GM18870 (cell line): ENCODE measurements at regions not wholly inside any gene's neighbourhood (a gene's known extent, or its start where the extent isn't known, plus 50 kb on each side); places are given as distances from the start of the nearest gene placed in this dataset.
"Not testable (repeated sequence)": the region's sequence is repeated elsewhere in the genome, so short reads cannot be mapped to it uniquely, and the experiment has no call there.

Source experiments
- ATAC-seq: cut with Tn5 transposase; IDR thresholded peaks from one replicate; pipeline ENCODE4 v1.9.1; 2021; ENCODE audit warnings: moderate library complexity; ENCODE audit not compliant: unreplicated experiment

DNA sequence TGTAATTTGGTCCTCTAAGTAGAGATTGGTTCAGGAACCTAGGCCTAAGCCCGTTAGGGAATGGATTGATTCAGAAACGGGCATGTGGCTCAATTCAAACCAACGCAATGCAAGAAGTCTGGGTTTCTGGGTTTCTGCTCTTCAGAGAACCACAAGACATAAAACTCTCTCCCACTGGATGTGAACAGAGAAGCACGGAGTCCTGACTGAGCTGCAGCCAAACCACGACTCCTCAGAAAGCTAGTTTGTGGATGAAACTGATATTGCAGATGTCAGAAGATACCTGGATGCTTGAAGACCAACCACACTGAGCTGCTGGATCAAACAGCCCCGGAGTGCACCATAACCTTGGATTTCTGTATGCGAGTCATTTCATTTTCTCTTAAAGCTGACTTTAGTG lies 50.0 kb downstream of the SOD2 start:
- no peak for ATAC-seq

DNA sequence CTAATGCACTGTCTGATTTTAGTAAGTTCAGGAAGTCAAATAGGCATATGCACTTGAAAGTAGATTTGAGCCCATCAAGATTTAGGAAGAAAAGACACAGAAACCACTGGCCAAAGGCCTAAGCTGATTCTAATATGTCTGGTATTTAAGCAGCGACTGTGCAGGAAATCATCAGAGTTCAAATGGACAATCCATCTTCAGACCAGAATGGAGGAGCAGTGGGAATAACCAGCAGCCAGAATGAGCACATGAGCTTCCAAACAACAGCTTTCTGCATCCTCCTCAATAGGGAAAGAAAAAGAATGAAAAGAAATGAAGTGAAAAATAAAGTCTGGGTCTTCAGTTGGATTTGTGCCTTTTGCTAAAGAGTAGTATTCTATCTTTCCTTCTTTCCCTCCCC lies 50.6 kb downstream of the SOD2 start:
- ATAC-seq: no peak

DNA sequence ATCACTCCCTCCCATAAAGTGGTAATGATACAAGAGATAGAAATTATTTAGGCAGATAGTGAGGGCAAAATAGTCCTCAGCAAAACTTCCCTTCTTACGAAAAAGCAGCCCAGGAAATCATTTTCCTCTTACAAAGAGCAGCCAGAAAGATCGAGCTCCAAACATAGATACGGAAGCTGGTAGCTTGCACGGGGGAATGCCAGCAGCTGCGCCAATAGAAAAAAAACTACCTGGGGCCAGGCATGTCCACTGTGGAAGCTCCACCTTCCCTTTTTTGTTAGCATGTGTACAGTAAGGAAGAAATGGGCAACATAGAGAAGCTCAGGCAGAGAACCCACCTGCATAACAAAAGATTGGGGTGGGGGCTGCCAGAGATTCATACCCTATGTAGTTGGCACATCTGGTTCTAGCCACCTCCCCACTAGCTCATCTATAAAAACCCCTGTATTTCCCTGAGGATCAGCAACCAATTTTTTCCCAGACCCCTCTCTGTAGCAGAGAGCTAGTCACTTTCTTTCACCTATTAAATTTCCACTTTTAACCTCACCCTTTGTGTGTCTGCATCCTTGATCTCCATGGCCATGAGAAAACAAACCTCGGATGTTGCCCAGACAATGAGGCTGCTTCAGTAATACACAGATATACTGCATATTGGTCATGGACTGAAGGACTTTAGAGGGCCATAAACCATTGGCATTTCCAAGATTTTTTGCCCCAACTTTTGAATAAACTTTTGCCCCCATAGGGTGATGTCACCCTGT lies 52.1 kb downstream of the SOD2 start:
- ATAC-seq: no peak

DNA sequence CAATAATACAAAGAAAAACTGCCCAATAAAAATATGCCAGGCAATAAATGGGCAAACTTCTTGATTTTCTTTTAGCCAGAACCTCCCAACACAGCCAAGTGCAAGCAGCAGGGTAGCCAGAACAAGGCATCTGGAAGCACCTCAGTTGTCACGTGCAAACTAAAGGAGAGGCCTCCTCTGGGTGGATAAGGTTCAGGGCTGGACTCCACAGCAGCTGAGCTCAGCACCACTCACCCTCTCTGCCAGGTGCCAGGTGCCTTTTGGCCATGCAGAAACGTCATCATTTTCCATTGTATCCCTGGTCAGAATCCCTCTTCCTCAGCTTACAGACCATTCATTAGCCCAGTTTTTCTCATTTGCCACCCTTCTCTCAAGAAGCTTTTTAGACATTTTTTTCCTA lies 52.7 kb downstream of the SOD2 start:
- no peak for ATAC-seq

DNA sequence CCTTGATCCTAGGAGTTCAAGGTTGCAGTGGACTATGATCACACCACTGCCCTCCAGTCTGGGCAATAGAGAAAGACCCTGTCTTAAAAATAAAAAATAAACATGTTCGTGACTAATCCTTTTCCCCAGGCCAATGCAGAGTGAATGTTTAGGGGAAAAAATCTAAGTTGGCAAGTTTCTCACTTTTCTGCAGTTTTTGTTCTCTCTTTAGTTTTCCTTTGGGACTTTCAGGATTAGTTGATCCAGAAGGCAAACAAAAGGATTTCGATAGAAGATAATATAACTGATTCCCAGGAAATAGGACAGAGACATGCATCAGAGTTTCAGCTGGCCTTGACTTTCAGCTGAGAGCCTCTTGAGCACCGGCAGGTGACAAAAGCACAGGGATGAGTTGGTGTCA lies 53.3 kb downstream of the SOD2 start:
- ATAC-seq: no peak

DNA sequence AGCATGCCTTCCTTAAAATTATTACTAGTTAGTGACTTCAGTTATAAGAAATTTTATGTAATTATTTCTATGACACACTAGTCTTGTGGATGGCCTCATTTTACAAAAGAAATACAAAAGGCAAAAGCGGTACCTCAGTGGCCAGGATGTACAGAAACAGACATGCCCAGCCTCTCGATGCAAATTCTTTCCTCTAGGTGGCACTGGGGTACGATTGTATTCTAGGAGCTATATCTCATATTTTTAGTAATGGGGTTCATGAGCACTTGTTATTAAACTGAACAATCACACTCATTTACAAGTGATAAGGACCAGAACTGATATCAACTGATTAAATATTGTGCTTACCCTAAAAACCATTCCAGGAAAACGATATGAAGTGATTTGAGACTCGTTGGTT lies 59.8 kb downstream of the SOD2 start:
- no peak for ATAC-seq

DNA sequence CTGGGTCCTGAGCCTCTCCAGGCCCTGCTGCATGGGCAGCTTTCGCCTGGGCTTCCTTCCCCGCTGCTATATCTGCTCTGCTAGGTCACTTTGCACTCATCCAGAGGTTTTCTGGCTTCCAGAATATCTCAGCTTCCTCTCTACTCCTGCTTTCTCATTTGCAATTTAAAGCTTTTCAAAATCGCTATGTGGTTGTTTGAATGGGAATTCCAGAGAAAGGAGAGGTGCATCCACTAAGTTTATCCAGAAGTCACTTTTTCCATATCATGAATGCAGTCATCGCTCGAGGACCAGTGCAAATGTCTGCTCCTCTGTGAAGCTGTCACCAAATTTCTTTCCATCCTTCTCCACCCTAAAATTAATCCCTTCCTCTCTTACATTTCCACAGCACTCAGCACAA lies 61.2 kb downstream of the SOD2 start:
- ATAC-seq: no peak

DNA sequence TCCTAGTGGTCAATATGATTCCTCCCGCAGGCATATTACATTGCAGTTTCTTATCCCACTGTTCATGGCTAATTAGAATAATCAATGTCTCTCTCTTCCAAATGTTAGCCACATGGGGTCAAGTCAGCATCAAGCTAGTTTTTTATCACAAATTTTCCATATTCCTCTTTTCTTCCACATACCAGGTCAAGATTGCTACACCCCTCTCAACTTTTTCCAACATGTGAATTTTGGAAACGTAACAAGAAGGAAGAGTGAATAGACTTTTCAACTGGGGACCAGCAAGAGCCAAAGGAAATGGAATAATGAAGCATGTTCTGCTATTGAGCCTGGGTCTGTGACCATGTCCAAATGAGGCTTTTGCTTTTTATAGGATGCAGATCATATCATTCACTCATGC lies 65.1 kb downstream of the SOD2 start:
- no peak for ATAC-seq

DNA sequence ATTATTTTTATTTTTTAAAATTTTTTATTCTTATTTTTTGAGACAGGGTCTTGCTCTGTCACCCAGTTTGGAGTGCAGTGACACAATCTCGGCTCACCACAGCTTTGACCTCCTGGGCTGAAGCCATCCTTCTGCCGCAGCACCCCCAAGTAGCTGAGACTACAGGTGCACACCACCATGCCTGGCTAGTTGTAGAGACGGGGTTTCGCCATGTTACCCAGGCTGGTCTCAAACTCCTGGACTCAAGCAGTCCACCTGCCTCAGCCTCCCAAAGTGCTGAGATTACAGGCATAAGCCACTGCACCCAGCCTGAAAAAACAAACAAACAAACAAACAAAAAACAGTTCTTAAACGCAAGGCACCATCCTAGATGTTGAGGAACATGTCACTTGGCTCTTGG lies 66.5 kb downstream of the SOD2 start:
- not testable (repeated sequence) for ATAC-seq

DNA sequence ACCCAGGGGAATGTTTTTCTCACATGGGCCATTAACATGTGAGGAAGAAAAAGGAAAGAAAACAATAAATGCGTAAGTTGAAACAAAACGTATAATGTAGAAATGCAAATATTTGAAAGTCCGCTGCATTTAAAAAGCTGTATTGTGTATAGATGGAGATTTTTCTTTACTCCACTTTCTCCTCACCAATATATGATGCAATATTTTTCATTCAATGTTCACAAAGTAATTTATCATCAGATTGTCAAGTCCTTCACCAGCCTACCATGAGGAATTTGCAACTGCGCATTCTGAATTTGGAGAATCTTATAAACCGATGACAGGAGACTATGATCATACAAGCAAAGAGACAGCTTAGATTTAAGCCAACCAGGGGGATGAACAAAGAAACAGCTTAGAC lies 69.9 kb downstream of the SOD2 start:
- no peak for ATAC-seq

DNA sequence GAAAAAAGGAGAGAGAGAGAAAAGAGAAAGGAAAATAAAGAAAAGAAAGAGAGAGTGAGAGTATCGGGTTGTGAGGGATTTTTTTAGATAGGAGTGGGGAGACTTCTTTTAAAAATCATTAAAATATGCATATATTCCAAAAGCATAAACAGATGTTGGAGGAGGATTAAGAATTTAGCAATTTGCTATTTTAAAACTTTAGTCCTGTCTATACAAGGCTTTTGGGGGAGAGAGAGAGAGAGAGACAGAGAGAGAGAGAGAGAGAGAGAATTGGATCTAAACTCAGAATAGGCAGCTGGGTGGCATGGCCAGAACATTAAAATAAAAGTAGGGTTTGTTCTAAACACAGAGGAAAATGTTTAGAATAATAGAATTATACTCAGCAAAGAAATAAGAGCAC lies 72.1 kb downstream of the SOD2 start:
- ATAC-seq: no peak

DNA sequence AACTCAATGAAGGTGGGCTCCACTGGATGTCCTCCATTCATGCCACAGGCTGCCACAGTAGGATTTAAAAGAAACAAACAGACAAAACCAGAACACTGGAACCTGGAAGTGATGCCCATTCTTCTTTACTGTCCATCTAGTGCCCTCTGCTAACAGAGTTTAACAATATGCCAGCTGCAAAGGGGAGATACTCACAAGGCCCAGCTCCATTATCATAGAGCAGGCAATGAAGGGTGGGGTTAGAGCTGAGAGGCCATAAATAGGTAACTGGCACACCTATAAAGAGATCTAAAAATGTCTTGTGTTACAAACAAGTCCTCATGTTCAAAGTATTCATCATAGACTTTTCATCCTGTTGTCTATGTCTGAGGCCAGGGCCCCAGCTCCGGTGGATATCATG lies 75.6 kb downstream of the SOD2 start:
- ATAC-seq: no peak

DNA sequence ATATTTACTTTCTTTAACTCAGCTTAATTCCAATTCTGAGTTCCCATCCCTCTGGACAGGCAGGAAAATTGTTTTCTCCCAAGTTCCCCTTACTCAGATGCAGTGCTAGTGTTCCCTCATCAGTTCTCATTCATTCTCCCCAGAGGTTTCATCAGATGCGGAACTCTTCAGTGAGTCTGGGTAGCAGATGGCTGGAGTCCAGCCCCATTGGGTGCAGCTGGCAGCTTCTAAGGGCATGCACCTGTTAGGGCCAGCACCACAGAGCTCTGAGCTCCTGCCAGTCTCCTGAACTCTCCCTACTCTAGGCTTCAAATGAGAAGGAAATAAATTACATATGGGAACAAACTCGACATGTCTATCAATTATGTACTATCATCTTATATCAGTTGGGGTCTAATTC lies 76.6 kb downstream of the SOD2 start:
- no peak for ATAC-seq

DNA sequence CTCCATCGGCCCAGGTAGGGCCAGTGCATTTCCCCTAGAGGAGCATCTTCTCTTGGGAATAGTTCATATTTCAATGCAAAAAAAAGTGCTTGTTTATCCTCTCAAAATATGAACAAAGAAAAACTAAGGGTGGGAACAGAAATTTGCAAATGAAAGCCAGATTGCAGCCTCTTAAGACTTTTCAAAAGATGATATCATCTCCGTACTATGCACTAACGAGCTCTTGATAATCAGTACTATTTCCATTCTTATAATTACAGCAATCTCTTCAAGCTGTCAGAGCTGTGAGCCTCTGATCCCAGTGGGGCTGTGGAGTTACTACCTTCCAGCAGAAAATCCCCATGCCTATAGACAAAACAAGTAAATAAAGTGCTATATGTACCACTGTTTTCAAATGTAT lies 77.1 kb downstream of the SOD2 start:
- no peak for ATAC-seq

DNA sequence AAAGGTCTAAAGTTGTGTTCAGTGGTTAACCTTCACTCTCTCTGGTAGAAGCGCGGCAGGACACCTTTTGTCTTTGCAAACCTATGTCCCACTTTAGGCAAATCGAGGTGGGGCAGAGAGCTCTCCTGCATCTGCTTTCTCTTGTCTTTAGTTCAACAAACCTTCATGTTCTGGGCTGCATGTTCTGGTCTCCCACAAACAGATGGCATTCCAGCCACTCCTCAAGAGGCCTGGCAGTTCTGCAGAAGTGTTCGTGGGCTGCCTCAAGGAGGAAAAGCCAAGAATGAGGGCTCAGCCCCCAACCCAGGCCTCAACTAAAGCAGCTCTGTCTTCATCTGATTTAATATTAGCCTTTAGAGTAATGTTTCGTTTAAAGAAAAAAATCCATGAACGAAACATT lies 82.2 kb downstream of the SOD2 start:
- ATAC-seq: no peak

DNA sequence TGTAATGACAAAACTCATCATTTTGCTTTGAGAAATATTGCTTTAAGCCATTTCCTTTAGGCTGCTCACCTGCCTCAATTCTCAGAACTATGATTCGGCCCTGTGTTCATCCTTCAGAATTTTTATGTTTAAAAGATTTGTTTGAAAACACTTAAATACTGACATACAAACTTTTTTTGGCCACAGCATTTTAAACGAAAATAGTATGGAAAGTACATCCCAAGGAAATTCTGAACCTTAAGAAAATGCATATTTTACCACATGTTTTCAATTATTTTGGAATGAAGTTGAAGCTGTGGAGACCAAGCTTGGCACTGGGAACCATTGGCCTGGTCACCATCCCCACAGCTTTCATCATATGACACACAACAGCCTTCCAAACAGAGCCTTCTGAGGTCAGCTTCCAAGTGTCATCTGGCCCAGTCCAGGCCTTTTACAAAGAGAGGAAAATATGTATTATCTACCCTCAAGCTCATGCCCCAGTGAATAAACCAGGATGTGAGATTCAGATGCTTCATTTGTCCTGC lies 83.3 kb downstream of the SOD2 start:
- ATAC-seq: no peak

DNA sequence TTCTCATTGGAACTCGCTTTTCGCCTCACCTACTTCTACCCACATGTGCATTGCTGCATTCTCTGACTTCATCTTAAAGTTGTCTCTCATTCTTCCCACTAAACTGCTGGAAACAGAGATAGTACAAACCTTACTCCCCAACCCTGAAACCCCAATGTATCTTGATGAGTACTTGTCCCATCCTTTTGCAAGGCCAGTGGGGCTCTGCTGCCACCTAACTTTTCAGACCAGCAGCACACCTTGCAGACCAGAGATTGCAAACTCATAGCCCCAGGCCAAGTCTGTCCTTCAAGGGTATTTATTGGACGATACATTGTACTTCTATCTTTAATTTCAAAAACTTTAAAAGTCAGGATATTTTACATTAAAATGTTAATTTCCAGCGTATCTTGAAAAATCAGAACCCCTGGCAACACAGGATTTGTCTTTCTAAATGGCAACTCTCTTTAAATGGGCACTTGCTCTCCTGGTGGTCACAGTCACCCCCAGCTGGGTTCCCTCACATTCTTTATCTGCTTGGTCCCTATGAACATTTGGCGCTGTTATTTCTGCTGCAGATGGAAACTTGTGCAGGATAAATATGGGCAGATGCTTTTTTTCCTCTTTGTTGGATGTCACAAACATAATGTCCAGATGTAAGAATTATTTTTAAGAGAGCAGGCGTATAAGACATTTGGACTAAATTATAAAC lies 83.9 kb downstream of the SOD2 start:
- no peak for ATAC-seq

DNA sequence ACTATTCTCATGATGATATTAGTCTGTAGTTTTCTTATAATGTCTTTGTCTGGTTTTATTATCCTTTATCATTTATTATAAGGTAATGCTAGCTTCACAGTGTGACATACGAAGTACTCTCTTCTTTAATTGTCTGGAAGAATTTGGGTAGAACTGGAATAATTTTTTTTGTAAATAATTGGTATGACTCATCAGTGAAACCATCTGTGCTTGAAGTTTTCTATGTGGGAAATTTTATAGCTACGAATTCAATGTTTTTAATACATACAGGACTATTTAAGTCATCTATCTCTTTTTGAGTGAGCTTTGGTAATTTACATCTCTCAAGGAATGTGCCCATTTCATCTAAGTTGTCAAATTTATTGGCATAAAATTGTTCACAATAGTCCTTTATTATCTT lies 86.3 kb downstream of the SOD2 start:
- no peak for ATAC-seq

DNA sequence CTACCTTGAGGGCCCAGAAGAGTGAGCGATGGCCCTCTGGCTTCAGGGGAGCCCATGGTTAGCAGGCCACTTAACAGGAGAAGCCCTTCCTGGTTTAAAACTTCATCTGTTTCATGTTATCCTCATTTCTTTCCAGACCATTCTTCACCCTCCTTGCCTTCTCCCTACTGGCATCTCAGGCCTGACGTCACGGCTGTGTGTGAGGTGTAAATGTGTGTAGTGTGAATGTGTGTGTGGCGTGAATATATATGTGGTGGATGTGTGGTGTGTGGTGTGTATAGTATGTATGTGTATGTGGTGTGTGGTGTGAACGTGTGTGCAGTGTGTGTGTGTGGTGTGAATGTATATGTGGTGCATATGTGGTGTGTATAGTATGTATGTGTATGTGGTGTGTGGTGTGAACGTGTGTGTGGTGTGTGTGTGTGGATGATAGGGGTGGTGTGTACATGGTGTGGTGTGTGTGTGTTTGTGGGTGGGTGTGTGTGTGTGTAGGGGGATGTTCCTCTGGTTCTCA lies 88.5 kb downstream of the SOD2 start:
- no peak for ATAC-seq

DNA sequence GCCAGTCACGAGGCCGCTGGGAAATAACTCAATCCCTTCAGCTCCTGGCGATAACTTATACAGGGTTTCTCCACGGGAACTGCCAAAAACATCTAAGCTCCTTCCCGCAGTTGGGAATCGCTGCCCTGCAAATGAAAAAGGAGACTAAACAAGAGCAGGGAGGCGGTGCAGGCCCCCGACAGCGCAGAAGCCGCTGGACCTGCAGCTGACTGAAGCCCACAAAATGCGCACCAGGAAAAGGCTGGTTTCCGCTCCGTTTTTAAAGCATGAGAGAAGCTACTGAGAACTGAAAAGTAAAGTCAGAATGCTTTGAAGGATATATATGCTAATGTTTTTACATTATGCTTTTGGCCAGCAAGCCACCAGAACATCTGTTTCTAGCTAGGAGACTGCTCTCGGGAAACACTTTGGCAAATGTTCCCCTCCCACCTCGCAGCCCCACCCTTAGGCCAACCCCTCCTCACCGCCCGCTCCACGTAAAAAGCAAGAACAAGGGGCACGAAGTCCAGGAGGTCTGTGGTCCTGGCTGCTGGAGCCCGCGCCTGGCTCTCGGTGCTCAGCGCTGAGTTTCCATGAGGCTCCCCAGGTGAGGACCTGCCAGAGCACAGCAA lies 90.5 kb downstream of the SOD2 start:
- ATAC-seq: no peak

DNA sequence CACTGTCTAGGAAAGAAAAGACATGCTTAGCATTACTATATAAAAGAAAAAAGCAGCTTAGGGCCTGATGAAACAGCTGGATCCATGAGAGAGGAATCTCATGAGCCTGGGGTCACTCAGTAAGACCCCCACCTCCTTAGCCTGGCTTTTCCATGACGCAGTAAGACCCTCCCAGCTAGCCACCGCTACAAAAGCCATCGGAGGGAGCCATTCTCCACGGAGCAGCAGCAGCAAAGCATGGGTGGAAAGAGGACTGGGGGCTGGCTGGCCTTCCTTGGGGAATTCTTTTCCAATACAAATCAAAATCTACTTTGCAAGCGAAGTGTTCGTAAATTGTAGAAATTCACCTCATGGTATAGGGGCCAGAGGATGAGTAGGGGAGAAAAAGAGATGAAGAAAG lies 91.8 kb downstream of the SOD2 start:
- no peak for ATAC-seq

DNA sequence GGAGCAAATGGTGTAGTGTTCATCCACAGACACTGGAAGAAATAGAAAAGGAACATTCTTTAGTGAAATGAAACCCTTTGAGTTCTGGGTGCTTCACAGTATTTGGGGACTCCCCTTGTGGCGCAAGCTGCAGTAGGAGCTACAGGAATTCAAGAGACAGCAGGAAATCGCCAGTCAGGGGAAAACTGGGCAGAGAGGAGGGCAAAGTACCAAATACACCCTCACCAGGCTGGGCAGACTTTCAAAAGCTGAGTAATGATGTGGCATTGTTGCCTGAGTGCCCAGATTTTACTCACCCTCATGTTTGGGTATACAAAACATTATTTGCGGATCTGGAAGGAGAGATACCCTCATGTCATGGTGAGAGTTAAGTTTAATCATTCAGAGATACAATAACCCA lies 97.9 kb downstream of the SOD2 start:
- no peak for ATAC-seq
